ENCODE measurements at regions not wholly inside any gene's neighbourhood (a gene's known extent, or its start where the extent isn't known, plus 50 kb on each side); places are given as distances from the start of the nearest gene placed in this dataset.

DNA sequence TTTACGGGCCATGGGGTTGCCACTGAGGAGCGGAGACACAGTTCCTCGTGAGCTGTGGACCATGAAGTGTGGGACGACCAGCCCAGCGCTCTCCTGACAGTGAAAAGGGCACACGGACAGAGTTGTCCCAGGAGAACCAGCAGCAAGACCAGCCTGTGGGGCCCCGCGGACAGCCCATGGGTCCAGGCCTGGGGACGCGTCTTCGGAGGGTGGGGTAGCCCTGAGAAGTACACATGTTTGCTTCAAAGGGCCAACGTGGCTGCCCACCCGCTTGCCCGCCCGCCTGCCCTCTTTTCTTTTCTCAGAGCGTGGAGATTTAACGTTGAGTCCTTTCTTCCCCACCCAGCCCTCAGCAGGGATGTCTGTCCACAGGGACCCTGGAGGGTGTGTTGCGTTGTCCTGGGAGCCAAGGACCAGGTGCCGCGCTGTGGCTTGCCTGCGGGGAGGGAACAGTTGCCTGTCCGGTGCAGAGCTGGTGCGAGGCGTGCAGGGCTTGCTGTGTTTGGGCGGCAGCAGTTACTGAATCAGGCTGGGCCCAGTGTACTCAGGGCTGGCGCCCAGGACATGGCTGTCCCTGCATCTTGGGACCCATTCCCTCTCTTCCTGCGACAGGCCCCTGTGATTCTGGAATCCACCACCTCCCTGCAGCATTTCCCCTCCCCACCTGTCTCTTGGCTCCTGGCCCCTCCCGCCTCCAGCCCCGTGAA, 120.1 kb upstream of the HDAC4 start:
- DNase-seq, result no peak

DNA sequence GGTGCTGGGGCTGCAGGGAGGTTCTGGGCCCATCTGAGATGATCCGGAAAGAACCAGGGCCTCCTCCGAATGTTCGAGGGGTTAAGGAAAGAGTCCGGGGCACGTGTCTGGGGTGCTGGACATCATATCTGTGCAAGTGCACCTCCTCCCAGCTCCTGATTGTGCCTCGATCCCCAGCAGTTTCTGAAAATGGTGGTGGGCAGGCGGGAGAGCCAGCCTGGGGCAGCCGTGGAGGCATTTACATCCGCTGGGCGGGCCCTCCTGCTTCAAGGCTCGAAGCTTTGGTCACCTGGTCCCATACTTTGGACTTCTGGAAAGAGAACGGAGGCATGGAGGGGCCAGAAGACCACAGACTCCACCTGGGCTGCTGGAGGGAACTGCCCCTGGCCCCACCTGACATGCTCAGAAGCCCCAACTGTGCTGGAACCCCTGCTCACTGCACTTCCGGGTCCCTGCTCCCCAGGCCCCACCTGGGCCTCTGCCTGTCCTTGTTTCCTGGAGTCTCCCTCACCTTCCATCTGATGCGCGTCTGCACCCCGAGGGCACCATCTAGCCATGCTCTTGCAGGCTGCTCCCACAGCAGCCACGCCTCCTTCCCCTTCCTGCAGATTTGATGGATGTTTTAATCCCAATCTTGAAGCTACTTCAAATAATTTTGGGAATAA, 119.2 kb upstream of the HDAC4 start:
- DNase-seq, result no peak

DNA sequence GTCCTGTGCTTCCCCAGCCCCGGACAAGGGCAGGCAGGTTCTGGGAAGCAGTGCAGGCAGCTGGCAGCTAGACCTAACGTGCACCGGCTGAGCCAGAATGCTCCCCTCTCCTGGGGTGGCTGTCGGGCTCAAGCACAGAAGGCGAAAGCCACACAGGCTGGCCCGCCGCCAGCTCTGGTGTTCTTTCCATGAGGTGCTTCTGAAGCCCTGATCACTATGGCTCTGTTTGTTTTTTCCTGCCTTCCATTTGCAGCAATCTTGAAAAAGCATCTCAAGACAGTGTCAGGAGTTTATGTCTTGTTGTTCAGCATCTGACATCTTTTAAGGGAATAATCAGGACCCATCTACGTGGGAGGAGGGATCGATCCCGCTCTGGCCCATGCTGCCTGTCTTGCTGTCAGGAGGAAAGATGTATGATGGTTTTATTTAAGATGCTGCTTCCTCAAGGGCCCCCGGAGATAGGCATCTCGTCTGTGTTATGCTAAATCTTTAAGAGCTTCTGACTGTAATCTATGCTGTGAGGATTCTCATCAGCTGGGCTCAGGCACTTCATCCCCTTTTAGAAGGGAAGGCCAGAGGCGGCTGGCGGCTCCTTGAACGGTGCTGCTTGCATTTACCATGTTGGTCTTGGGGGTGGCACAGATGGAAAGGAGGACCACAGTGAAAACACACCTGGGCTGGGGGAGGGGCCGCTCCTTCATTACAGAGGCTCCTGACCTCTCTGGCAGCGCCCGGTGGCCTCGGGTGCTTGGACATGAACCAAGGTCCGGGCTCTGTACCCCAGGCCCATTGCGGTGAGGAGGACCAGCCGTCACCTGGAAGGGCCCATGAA, 118.5 kb upstream of the HDAC4 start:
- DNase-seq, result no peak

DNA sequence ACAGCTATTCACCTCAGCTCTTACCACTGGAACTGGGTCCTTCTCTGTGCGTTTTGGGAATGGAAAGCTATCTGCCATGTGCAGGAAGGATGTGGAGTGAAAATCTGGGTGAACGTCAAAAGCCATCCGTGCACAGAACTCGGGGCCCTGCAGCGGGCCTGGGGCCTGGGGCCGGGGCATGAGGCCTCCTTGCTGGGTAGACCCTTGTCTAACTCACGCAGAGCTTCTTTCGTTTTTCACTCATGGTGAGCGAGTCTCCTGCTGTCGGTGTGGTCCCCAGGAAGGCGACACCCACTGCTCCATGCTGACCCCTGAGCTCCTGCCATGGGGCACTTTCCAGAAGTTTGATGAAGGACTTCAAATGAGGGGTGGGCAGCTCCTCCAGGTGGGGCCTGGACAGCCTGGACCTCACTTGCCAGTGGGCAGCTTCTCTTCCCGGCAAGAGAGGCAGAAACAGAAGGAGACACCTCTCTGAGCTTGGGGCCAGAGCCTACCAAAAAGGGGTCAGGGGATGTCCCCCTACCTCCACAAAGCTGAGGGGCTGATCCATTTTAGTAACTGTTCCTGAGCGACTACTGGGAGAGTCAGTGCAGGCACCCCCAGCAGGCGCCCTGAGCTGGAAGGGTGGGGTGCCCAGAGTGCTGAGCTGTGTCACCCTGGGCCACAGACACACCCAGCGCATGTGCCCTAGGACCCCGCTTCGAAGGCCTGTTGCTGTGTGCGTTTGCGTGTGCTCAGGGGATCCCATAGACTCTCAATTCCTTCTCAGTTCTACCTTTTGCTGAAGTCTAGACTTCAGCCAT, 117.7 kb upstream of the HDAC4 start:
- DNase-seq, result no peak

- no peak for DNase-seq
These were observed 116.9 kb upstream of the HDAC4 start for GRCh38 chr2:239517686-239518085.

GRCh38 chr2:239516954-239517305, 116.1 kb upstream of the HDAC4 start:
- no peak for DNase-seq

DNA sequence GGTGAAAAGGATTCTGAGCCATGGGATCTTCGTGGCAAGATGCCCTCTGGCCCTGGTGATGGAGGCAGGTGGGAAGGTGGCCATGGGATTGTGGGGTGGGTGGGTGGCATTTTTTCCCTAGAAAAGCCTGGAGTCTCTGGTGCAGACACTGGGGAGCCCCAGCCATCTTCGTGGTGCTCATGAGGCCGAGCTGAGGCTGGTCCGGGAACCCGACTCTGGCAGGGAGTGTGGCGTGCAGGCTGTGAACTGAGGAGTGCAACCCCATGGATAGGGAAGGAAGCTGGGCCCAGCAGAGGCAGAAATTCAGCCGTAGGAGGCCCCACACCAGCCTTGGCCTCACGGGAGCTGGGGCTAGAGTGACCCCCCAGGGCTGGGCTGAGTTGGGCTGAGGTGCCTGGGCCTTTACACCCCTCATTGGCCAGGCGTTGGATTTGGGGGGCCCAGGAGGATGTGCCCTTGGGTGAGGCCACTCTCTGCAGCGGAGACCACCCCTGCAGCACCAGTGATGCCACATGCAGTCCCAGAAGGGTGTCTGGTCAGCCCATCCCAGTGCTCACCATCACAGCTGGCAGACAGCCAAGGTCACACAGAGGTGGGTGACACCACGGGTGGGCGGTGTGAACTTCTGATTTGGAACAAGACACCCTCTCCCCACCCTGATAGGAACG, 115.6 kb upstream of the HDAC4 start:
- DNase-seq, result no peak

DNA sequence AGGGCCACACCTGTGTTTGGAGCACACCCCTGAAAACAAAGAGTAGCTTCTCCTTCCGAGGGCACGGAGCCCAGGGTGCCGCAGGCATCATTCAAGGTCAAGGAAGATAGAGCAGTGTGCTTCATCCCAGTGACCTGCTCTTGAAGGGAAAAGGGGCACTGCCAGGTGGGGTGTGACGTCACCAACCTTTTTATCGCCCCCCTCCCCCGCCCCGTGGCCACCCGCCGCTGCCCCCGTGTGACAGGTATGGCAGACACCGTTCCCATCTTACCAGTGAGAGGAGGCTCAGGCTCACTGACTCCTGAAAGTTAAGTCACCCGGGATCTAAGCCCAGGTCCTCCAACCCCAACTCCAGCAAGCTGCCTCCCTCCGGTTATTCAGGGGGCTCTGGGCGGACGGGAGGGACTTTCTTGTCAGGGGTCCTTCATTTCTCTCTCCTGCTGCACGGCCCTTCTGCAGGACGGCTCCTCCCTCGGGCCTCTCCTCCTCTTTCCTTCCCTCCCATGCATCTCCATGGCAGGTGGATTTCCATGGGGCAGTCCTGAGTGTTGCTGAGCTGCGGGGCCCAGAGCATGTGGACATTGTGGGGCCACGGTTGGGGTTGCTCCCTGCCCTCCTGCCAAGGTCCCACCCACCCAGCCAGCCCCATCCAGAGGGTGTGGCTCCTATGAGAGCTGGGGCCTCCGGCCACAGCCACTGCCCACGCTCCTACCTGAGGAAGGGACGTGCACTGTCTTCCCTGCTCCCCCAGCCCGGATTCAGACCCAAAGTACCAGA, 114.1 kb upstream of the HDAC4 start:
- no peak for DNase-seq

GRCh38 chr2:239512054-239512453, 111.2 kb upstream of the HDAC4 start:
- DNase-seq, result no peak

DNA sequence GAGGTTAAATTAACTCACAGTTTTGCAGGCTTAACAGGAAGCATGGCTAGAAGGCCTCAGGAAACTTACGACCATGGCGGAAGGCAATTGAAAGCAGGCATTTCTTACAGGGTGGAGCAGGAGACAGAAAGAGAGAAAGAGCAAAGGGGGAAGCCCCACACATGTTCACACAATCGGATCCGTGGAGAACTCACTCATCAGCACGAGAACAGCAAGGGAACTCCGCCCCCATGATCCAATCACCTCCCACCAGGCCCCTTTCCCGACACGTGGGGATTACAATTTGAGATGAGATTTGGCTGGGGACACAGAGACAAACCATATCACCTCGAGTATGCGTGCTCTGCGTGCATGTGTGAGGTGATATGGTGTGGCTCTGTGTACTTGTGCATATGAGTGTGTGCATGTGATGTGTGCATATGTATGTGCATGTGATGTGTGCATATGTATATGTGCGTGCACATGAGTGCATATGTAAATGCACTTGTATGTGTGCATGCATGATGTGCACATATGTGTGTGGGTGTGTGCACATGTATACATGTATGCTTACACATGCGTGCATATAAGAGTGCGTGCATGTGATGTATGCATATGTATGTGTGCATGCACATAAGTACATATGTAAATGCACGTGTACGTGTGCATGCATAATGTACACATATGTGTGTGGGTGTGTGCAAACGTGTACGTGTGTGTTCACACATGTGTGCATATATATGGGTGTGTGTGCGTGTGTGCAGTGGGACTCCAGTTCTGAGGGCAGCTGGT, 108.7 kb upstream of the HDAC4 start:
- DNase-seq, result no peak

DNA sequence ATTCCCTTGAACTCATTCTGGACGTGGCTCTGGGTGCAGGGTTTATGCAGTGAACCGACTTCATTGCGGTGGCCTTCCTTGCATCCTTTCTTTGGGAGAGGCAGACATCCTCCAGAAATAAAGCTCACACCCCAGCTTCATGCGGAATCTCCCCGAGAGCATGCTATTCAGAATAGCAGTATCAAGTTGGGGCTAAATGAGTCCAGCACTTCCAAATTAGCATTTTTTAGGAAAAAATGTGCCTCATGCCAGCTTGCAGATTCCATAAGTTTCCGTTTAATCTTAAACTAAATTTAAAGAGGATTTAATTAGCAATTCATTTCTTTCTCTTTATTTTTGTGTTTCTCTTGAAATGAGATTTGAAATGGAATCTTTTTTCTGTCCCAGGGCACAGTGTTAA, 107.4 kb upstream of the HDAC4 start:
- no peak for DNase-seq

- DNase-seq, result no peak
These were observed 106.9 kb upstream of the HDAC4 start for GRCh38 chr2:239507576-239508258.

GRCh38 chr2:239506961-239507360, 106.1 kb upstream of the HDAC4 start:
- no peak for DNase-seq

- no peak for DNase-seq
These were observed 105.5 kb upstream of the HDAC4 start for GRCh38 chr2:239506101-239506857.

DNA sequence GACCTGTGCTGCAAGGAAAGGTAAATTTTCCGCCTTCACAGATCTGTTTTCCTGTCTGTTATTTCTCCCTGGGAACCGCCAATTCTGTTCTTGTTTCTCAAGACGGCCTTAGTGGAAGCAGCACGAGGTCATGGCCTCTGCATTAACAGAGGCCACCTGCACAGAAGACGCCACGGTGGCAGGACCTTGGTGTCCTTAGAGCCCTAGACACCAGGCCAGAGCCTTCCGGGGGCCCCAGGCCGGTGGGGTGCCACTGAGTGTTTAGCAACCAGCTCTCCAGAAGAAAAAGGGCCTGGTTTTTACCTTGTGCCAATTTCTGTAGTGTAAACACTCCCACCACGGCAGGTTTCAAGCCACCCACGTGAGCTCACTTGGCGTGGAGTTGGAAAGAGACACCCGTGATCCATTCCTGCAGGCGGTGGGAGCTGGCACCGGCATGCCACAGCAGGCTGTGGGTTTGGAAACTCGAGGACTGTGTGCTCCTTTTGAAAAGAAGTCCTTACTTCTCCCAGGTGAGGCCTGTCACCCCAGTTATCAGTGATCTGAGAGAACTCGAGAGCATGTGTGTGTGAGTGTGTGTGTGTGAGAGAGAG, 103.9 kb upstream of the HDAC4 start:
- DNase-seq, result no peak

DNA sequence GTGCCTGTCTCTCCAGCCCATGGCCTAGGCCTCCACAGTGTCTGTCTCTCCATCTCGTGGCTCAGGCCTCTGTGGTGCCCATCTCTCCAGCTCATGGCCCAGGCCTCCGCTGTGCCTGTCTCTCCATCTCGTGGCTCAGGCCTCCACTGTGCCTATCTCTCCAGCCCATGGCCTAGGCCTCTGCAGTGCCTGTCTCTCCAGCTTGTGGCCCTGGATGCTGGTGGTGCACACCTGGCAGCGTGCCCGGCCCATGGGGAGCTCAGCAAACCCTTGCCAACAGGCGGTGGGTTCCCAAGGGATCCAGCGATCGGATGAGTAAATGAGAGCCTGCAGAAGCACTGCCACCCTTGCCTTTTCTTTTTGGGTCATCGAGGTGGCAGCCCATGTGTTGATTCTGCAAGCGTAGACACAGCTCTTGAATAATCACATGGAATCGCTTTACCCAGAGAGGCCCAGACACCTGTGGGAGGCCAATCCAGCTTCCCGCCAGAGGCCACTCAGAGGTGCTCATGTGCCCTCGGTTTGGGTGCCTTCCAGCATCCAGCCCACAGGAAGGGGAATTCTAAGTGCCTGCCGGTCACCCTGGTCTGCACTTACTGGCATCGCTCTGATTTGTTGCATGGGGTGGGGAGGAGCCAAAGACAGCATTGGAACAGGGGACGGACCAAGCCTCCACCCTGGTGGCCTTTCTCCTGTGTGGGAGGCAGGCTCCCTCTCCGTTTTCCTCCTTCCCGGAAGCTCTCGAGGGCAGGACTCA, 101.8 kb upstream of the HDAC4 start:
- DNase-seq, result peak; percentile 25 to 41

- no peak for DNase-seq
These were observed 100.0 kb upstream of the HDAC4 start for GRCh38 chr2:239500574-239501550.
